Nephron (organoid): ENCODE measurements at regions not wholly inside any gene's neighbourhood (a gene's known extent, or its start where the extent isn't known, plus 50 kb on each side); places are given as distances from the start of the nearest gene placed in this dataset.

Source experiments
- H3K27ac Mint-ChIP-seq, 3 experiments: 2 replicates each; pipeline ENCODE4 v1.8.0; 2020; ENCODE audit warnings: mixed read lengths in 3 of 3, mild to moderate bottlenecking in 2 of 3, moderate library complexity in 1 of 3
- H3K27me3 Mint-ChIP-seq: 2 replicates; pipeline ENCODE4 v1.8.0; 2021; ENCODE audit warnings: low read depth, mild to moderate bottlenecking, moderate library complexity, mixed read lengths
- H3K36me3 Mint-ChIP-seq: 2 replicates; pipeline ENCODE4 v1.8.0; 2020; ENCODE audit warnings: low read depth, mixed read lengths
- H3K4me1 Mint-ChIP-seq: 2 replicates; pipeline ENCODE4 v1.8.0; 2020; ENCODE audit warnings: mixed read lengths
- H3K4me3 Mint-ChIP-seq, 3 experiments: 2 replicates each; pipeline ENCODE4 v1.8.0; 2020; ENCODE audit warnings: mild to moderate bottlenecking in 3 of 3, mixed read lengths in 3 of 3, moderate library complexity in 2 of 3
- H3K9me3 Mint-ChIP-seq: 2 replicates; pipeline ENCODE4 v1.8.0; 2020; ENCODE audit warnings: mixed read lengths
- TF ChIP-seq, protein P1 (sequence below), 3 experiments: fragments of 200-600 bp; sonication (generic); IDR thresholded peaks; one replicate each; pipeline ENCODE4 v1.5.0; 2021; ENCODE audit warnings: antibody characterized with exemption in 3 of 3; ENCODE audit not compliant: unreplicated experiment in 3 of 3

DNA sequence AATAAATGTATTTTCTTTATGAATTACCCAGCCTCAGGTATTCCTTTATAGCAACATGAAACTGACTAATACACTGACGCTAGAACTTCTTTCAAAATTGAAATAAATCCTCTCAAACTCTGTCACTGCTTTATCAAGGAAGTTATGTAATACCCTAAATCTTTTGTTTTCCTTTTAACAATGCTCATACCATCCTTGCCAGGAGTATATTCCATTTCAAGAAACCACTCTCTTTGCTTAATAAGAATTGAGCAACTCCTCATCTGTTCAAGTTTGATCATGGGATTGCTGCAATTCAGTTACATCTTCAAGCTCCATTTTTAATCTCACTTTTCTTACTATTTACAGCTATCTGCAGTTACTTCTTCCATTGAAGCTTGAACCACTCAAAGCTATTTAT, 707.6 kb upstream of the MARCKS start:
- Mint-ChIP-seq H3K9me3 (peaks cover 26% of the 10 kb centered on the region), H3K36me3 (peaks cover 4% of the 10 kb centered on the region), H3K4me1 (peaks cover 19% of the 10 kb centered on the region), H3K27ac (no peak overlapping the region), H3K27me3 (no peaks in the 10 kb centered on the region), H3K4me3 (no peak overlapping the region)
- TF ChIP-seq, protein P1, sequence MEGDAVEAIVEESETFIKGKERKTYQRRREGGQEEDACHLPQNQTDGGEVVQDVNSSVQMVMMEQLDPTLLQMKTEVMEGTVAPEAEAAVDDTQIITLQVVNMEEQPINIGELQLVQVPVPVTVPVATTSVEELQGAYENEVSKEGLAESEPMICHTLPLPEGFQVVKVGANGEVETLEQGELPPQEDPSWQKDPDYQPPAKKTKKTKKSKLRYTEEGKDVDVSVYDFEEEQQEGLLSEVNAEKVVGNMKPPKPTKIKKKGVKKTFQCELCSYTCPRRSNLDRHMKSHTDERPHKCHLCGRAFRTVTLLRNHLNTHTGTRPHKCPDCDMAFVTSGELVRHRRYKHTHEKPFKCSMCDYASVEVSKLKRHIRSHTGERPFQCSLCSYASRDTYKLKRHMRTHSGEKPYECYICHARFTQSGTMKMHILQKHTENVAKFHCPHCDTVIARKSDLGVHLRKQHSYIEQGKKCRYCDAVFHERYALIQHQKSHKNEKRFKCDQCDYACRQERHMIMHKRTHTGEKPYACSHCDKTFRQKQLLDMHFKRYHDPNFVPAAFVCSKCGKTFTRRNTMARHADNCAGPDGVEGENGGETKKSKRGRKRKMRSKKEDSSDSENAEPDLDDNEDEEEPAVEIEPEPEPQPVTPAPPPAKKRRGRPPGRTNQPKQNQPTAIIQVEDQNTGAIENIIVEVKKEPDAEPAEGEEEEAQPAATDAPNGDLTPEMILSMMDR (IDR thresholded peaks at IDR 0.05; ENCODE audit: unreplicated experiment in 3 of 3), result no peak

DNA sequence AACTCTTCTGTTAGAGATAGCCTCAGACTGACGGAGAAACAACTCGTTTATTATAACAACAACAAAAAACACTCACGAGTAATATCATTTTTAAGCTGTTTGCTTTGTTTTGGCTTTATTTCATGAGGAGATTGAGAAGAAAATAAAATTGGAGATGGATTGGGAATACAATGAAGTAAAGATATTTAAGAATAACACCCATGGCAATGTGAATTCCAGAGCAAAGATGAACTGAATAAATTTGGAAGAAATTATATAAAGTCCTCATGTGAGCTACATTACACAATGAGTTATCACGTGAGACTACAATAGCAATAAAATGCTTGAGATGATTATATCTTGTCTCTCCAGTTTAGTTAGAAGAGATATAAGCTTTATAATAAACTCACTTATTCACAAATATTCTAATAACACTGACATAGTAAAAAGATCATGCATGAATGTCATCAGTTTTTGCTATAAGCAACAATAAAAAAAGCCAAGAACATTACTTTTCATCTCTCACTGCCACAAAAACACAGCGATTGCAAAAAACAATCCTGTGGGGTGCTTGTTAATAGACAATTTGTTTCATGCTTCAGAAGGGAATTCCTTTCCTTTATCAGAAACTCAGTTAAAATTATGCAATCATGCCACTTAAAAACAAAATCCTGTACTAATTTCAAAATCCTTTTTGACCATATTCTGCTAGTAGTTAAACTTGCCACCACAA, 696.7 kb upstream of the MARCKS start:
- no peak overlapping the region for H3K4me3 Mint-ChIP-seq
- H3K36me3 Mint-ChIP-seq, result no peaks in the 10 kb centered on the region

DNA sequence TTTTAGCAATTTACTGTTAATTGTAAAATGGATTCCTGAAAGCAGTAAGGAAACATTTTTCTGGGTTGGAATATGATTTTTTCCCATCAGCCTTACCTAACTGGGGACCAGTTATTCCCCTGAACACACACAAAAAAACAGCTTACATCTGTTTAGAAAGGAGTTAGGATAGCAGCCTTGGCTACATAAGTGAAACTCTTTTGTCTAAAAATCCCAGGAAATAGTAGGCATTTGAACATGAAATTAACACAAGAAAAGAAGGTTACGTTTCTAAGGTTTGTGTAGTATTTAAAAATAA, 696.2 kb upstream of the MARCKS start:
- TF ChIP-seq, protein P1 (IDR thresholded peaks at IDR 0.05; ENCODE audit: unreplicated experiment in 3 of 3), result no peak
- Mint-ChIP-seq H3K9me3 (peaks cover 3% of the 10 kb centered on the region), H3K27ac (no peak overlapping the region), H3K36me3 (no peaks in the 10 kb centered on the region), H3K27me3 (no peaks in the 10 kb centered on the region), H3K4me1 (no peaks in the 10 kb centered on the region), H3K4me3 (no peak overlapping the region)

More for the DNA sequence above, 696.7 kb upstream of the MARCKS start:
- Mint-ChIP-seq H3K4me1 (no peaks in the 10 kb centered on the region), H3K9me3 (peaks cover 7% of the 10 kb centered on the region), H3K27me3 (no peaks in the 10 kb centered on the region), H3K27ac (no peak overlapping the region)
- TF ChIP-seq, protein P1 (IDR thresholded peaks at IDR 0.05; ENCODE audit: unreplicated experiment in 3 of 3), result no peak

DNA sequence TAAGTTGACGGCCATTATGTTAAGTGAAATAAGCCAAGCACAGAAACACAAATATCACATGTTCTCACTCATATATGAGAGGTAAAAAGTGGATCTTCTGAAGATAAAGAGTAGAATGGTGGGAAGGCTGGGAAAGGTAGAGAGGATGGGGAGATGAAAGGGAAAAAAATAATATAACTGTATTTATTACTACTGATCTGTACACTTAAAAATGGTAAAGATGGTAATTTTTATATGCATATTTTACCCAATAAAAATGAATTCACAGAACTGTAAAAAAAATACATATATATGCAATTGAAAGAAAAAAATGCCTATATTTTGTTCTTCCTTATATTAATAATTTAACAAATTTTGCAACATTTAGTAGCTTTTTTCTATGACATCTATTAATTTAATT, 694.4 kb upstream of the MARCKS start:
- H3K36me3 Mint-ChIP-seq, result no peaks in the 10 kb centered on the region
- H3K4me3 Mint-ChIP-seq, result no peak overlapping the region
- TF ChIP-seq, protein P1 (IDR thresholded peaks at IDR 0.05; ENCODE audit: unreplicated experiment in 3 of 3), result no peak
- H3K4me1 Mint-ChIP-seq, result no peaks in the 10 kb centered on the region
- no peaks in the 10 kb centered on the region for H3K27me3 Mint-ChIP-seq
- H3K27ac Mint-ChIP-seq, result no peak overlapping the region
- H3K9me3 Mint-ChIP-seq, result no peaks in the 10 kb centered on the region

DNA sequence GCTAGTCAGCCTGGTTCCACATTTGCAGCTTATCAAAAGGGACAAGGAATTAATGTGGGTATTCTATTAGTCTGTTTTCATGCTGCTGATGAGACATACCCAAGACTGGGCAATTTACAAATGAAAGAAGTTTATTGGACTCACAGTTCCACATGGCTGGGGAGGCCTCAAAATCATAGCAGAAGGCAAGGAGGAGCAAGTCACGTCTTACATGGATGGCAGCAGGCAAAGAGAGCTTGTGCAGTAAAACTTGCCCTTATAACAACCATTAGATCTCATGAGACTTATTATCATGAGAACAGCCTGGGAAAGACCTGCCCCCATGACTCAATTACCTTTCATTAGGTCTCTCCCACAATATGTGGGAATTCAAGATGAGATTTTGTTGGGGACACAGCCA, 689.1 kb upstream of the MARCKS start:
- peaks cover 15% of the 10 kb centered on the region for H3K4me1 Mint-ChIP-seq
- H3K4me3 Mint-ChIP-seq, result no peak overlapping the region
- no peaks in the 10 kb centered on the region for H3K27me3 Mint-ChIP-seq
- H3K9me3 Mint-ChIP-seq, result peaks cover 5% of the 10 kb centered on the region
- TF ChIP-seq, protein P1 (IDR thresholded peaks at IDR 0.05; ENCODE audit: unreplicated experiment in 3 of 3), result no peak
- peaks cover 5% of the 10 kb centered on the region for H3K36me3 Mint-ChIP-seq
- no peak overlapping the region for H3K27ac Mint-ChIP-seq

DNA sequence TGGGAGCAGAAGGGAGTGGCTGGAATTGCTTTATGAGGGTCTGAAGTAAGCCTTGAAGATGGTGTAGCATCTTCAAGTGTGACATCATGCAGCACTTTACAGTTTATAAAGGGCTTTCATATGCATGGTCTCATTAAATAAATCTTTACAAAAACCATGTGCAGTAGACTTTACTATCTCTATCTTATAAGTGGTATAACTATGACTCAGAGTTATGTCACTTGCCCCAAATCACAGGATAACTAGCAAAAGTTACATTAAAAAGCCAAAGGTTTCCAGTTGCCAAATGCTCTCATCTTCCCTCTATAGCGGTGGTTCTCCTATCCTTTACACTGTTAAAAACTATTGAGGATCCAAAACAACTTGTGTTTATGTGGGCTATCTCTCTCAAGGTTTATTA, 687.7 kb upstream of the MARCKS start:
- Mint-ChIP-seq H3K4me1 (peaks cover 20% of the 10 kb centered on the region), H3K4me3 (no peak overlapping the region), H3K36me3 (peaks cover 5% of the 10 kb centered on the region), H3K27me3 (no peaks in the 10 kb centered on the region), H3K27ac (no peak overlapping the region), H3K9me3 (peaks cover 5% of the 10 kb centered on the region)
- TF ChIP-seq, protein P1 (IDR thresholded peaks at IDR 0.05; ENCODE audit: unreplicated experiment in 3 of 3), result no peak
